Mesenchymal stem cell (in vitro differentiated cells and primary cell): ENCODE measurements at regions not wholly inside any gene's neighbourhood (a gene's known extent, or its start where the extent isn't known, plus 50 kb on each side); places are given as distances from the start of the nearest gene placed in this dataset.

Experiments used
- DNase-seq: peaks from one replicate; pipeline ENCODE4 v3.0.0-alpha.2; 2013
- H2AFZ ChIP-seq: one replicate; pipeline ENCODE4 v1.6.1; 2013; ENCODE audit warnings: low read depth, mild to moderate bottlenecking, control low read depth, inconsistent platforms, low read length, moderate library complexity
- H2AK5ac ChIP-seq: 2 replicates; pipeline ENCODE4 v1.6.1; 2013; ENCODE audit warnings: low read length, moderate library complexity, mild to moderate bottlenecking, inconsistent platforms; ENCODE audit not compliant: severe bottlenecking
- H2BK120ac ChIP-seq: one replicate; pipeline ENCODE4 v1.6.1; 2013; ENCODE audit warnings: low read depth, mild to moderate bottlenecking, inconsistent platforms, low read length, moderate library complexity
- H2BK12ac ChIP-seq, 2 experiments: one replicate each; pipeline ENCODE4 v1.6.1; 2013; ENCODE audit warnings: inconsistent platforms in 2 of 2, low read length in 2 of 2, mild to moderate bottlenecking in 2 of 2, moderate library complexity in 2 of 2, control low read depth in 1 of 2
- H2BK15ac ChIP-seq: one replicate; pipeline ENCODE4 v1.6.1; 2013; ENCODE audit warnings: mild to moderate bottlenecking, low read depth, inconsistent platforms; ENCODE audit not compliant: poor library complexity, severe bottlenecking
- H2BK5ac ChIP-seq: 2 replicates; pipeline ENCODE4 v1.6.1; 2013; ENCODE audit warnings: low read depth, mild to moderate bottlenecking, low read length, control low read depth, inconsistent platforms; ENCODE audit not compliant: poor library complexity, severe bottlenecking
- H3K14ac ChIP-seq, 2 experiments: one replicate each; pipeline ENCODE4 v1.6.1; 2013; ENCODE audit warnings: inconsistent platforms in 2 of 2, low read length in 2 of 2, control low read depth in 1 of 2, mild to moderate bottlenecking in 1 of 2, moderate library complexity in 1 of 2
- H3K18ac ChIP-seq, 2 experiments: one replicate each; pipeline ENCODE4 v1.6.1; 2013; ENCODE audit warnings: inconsistent platforms in 2 of 2, low read length in 2 of 2, control low read depth in 1 of 2, low read depth in 1 of 2, mild to moderate bottlenecking in 1 of 2
- H3K23ac ChIP-seq, 2 experiments: one replicate each; pipeline ENCODE4 v1.6.1; 2013; ENCODE audit warnings: inconsistent platforms in 2 of 2, low read length in 2 of 2, mild to moderate bottlenecking in 2 of 2, moderate library complexity in 2 of 2, control low read depth in 1 of 2
- H3K27ac ChIP-seq: 2 replicates; pipeline ENCODE4 v1.5.1; 2013; ENCODE audit warnings: mild to moderate bottlenecking, moderate library complexity, low read length, control low read depth, inconsistent platforms; ENCODE audit not compliant: poor library complexity, severe bottlenecking
- H3K27me3 ChIP-seq, 2 experiments: 2 replicates each; pipeline versions ENCODE4 v1.6.1 to v1.7.0; 2013; ENCODE audit warnings: low read length in 2 of 2, mild to moderate bottlenecking in 2 of 2, moderate library complexity in 2 of 2, control low read depth in 1 of 2, inconsistent platforms in 1 of 2; ENCODE audit not compliant: control insufficient read depth in 1 of 2, insufficient read depth in 1 of 2
- H3K36me3 ChIP-seq, 2 experiments: 2 replicates each; pipeline versions ENCODE4 v1.6.1 to v1.7.0; 2013; ENCODE audit warnings: low read length in 2 of 2, control low read depth in 1 of 2, inconsistent platforms in 1 of 2, low read depth in 1 of 2, mild to moderate bottlenecking in 1 of 2; ENCODE audit not compliant: insufficient read depth in 2 of 2, control insufficient read depth in 1 of 2
- H3K4ac ChIP-seq, 2 experiments: one replicate each; pipeline ENCODE4 v1.6.1; 2013; ENCODE audit warnings: inconsistent platforms in 2 of 2, low read length in 2 of 2, mild to moderate bottlenecking in 2 of 2, moderate library complexity in 2 of 2, control low read depth in 1 of 2, low read depth in 1 of 2
- H3K4me1 ChIP-seq: 2 replicates; pipeline ENCODE4 v1.6.1; 2013; ENCODE audit warnings: low read depth, low read length, control low read depth; ENCODE audit not compliant: control insufficient read depth, insufficient read depth
- H3K4me2 ChIP-seq: 2 replicates; pipeline ENCODE4 v1.6.1; 2013; ENCODE audit warnings: low read length, mild to moderate bottlenecking, inconsistent platforms; ENCODE audit not compliant: poor library complexity, severe bottlenecking
- H3K4me3 ChIP-seq, 2 experiments: 2 replicates each; pipeline versions ENCODE4 v1.5.1 to v1.7.0; 2013; ENCODE audit warnings: low read length in 2 of 2, mild to moderate bottlenecking in 2 of 2, control low read depth in 1 of 2, low read depth in 1 of 2; ENCODE audit not compliant: insufficient read depth in 1 of 2
- H3K79me1 ChIP-seq: replicated peaks from 2 replicates; pipeline ENCODE4 v1.6.1; 2013; ENCODE audit warnings: mild to moderate bottlenecking, control low read depth, low read length, inconsistent platforms; ENCODE audit not compliant: poor library complexity, severe bottlenecking
- H3K9ac ChIP-seq: 2 replicates; pipeline ENCODE4 v1.7.0; 2013; ENCODE audit warnings: mild to moderate bottlenecking, low read length, moderate library complexity
- H3K9me3 ChIP-seq: 2 replicates; pipeline ENCODE4 v1.7.0; 2013; ENCODE audit warnings: mild to moderate bottlenecking, low read length; ENCODE audit not compliant: control insufficient read depth
- H4K8ac ChIP-seq: one replicate; pipeline ENCODE4 v1.6.1; 2013; ENCODE audit warnings: inconsistent platforms, mild to moderate bottlenecking, low read length, moderate library complexity
- H4K91ac ChIP-seq: one replicate; pipeline ENCODE4 v1.6.1; 2013; ENCODE audit warnings: mild to moderate bottlenecking, low read length, inconsistent platforms
- WGBS: methylation state at CpG from one replicate; pipeline ENCODE4 v1.1.7; 2013; ENCODE audit warnings: mixed read lengths; 5-methylcytosine and 5-hydroxymethylcytosine counted together

- Histone ChIP-seq H2AFZ (no peak overlapping the region), H3K23ac (no peak overlapping the region), H2BK120ac (no peak overlapping the region), H3K18ac (no peak overlapping the region), H4K8ac (no peak overlapping the region), H3K4me1 (no peaks in the 10 kb centered on the region), H3K14ac (no peak overlapping the region), H2BK12ac (no peak overlapping the region), H3K9me3 (no peaks in the 10 kb centered on the region), H3K79me1 (no peaks in the 10 kb centered on the region), H3K4me3 (no peak overlapping the region), H2AK5ac (no peak overlapping the region), H3K4me2 (no peak overlapping the region), H3K9ac (no peak overlapping the region), H3K36me3 (no peaks in the 10 kb centered on the region), H3K27me3 (no peaks in the 10 kb centered on the region), H2BK5ac (no peak overlapping the region), H4K91ac (no peak overlapping the region), H2BK15ac (no peak overlapping the region), H3K4ac (no peak overlapping the region), H3K27ac (no peak overlapping the region)
- DNase-seq = no peak
Measured at GRCh38 chr2:59590798-59591197, 962.7 kb downstream of the BCL11A start.

DNA sequence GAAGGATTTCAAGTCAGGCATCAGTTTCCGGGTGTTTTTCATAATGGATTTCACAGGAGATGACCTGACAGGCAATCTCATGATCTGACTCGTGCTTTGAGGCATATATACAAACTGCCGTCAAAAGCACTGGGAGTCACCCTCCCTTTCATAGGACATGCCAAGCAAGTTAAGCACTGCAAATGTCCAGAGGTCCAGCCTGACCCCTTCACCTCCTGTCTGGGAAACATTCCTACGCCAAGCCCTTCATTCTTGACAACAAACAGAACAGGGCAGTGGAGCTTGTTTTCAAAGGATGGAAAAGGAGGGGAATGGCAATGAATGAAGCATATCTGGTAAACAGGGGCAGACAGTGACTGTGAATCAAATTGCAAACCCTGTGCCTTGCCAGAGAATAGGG lies 963.6 kb downstream of the BCL11A start:
- Histone ChIP-seq H2BK15ac (no peak overlapping the region), H3K4me2 (no peak overlapping the region), H3K79me1 (no peaks in the 10 kb centered on the region), H2AFZ (no peak overlapping the region), H3K23ac (no peak overlapping the region), H3K9me3 (no peaks in the 10 kb centered on the region), H2BK5ac (no peak overlapping the region), H3K4me1 (no peaks in the 10 kb centered on the region), H3K14ac (no peak overlapping the region), H2BK120ac (no peak overlapping the region), H3K18ac (no peak overlapping the region), H3K9ac (no peak overlapping the region), H3K4me3 (no peak overlapping the region), H4K91ac (no peak overlapping the region), H3K36me3 (no peaks in the 10 kb centered on the region), H3K27ac (no peak overlapping the region), H4K8ac (no peak overlapping the region), H3K27me3 (no peaks in the 10 kb centered on the region), H2BK12ac (no peak overlapping the region), H3K4ac (no peak overlapping the region), H2AK5ac (no peak overlapping the region)
- 0% methylated on average over 3 of the region's 4 CpGs for WGBS
- peak; percentile 10 for DNase-seq

- no peak overlapping the region for H3K27ac ChIP-seq
- no peak overlapping the region for H3K4ac ChIP-seq
- no peak overlapping the region for H2BK120ac ChIP-seq
- H3K14ac ChIP-seq = no peak overlapping the region
- H2BK15ac ChIP-seq = no peak overlapping the region
- H2BK12ac ChIP-seq = no peak overlapping the region
- H3K4me3 ChIP-seq = no peak overlapping the region
- no peak for DNase-seq
- H2AK5ac ChIP-seq = no peak overlapping the region
- no peaks in the 10 kb centered on the region for H3K4me1 ChIP-seq
- no peak overlapping the region for H4K8ac ChIP-seq
- no peaks in the 10 kb centered on the region for H3K27me3 ChIP-seq
- no peak overlapping the region for H3K18ac ChIP-seq
- 89% methylated on average over 3 of the region's 5 CpGs for WGBS
- H3K9me3 ChIP-seq = no peaks in the 10 kb centered on the region
- no peak overlapping the region for H2AFZ ChIP-seq
- H3K36me3 ChIP-seq = no peaks in the 10 kb centered on the region
- H4K91ac ChIP-seq = no peak overlapping the region
- H3K9ac ChIP-seq = no peak overlapping the region
- H3K4me2 ChIP-seq = no peak overlapping the region
- no peak overlapping the region for H3K23ac ChIP-seq
- no peak overlapping the region for H2BK5ac ChIP-seq
- H3K79me1 ChIP-seq = no peaks in the 10 kb centered on the region
Measured at GRCh38 chr2:59588286-59588685, 965.2 kb downstream of the BCL11A start.

GRCh38 chr2:59586176-59586575 lies 967.3 kb downstream of the BCL11A start:
- Histone ChIP-seq H3K9me3 (no peaks in the 10 kb centered on the region), H2BK120ac (no peak overlapping the region), H3K4me2 (no peak overlapping the region), H2BK12ac (no peak overlapping the region), H3K4me1 (no peaks in the 10 kb centered on the region), H3K9ac (no peak overlapping the region), H4K91ac (no peak overlapping the region), H3K18ac (no peak overlapping the region), H4K8ac (no peak overlapping the region), H3K4me3 (no peak overlapping the region), H3K14ac (no peak overlapping the region), H3K4ac (no peak overlapping the region), H3K36me3 (no peaks in the 10 kb centered on the region), H2BK15ac (no peak overlapping the region), H3K27ac (no peak overlapping the region), H2AK5ac (no peak overlapping the region), H2BK5ac (no peak overlapping the region), H3K27me3 (no peaks in the 10 kb centered on the region), H3K79me1 (no peaks in the 10 kb centered on the region), H2AFZ (no peak overlapping the region), H3K23ac (no peak overlapping the region)
- DNase-seq = no peak
- WGBS = no CpG with 5 or more reads among the region's 1 CpG
